Natural killer cell (primary cell): ENCODE measurements at regions not wholly inside any gene's neighbourhood (a gene's known extent, or its start where the extent isn't known, plus 50 kb on each side); places are given as distances from the start of the nearest gene placed in this dataset.

Experiments
- ATAC-seq, 3 donors: fragments of 150-1000 bp in 2 of 3; fragments of 200-7000 bp in 1 of 3; cut with Tn5 transposase; 1 replicate in 1 of 3; 2 replicates in 2 of 3; pipeline ENCODE4 v1.10.0; 2021; ENCODE audit warnings: mild to moderate bottlenecking in 2 of 3, moderate library complexity in 2 of 3
- DNase-seq, 2 donors: peaks; one replicate each; pipeline versions ENCODE4 v3.0.0 to v3.0.0-alpha.2; 2013 to 2021; ENCODE audit warnings: mixed read lengths in 1 of 2
- H3K27ac ChIP-seq: one replicate; pipeline ENCODE4 v1.5.1; 2013; ENCODE audit warnings: mild to moderate bottlenecking, low read length
- H3K27me3 ChIP-seq: one replicate; pipeline ENCODE4 v1.6.1; 2013; ENCODE audit warnings: low read length; ENCODE audit not compliant: control insufficient read depth, insufficient read depth
- H3K36me3 ChIP-seq: one replicate; pipeline ENCODE4 v1.6.1; 2013; ENCODE audit warnings: low read length; ENCODE audit not compliant: control insufficient read depth, insufficient read depth
- H3K4me1 ChIP-seq: one replicate; pipeline ENCODE4 v1.6.1; 2013; ENCODE audit warnings: low read length; ENCODE audit not compliant: control insufficient read depth, insufficient read depth
- H3K4me3 ChIP-seq: one replicate; pipeline ENCODE4 v1.5.1; 2013; ENCODE audit warnings: low read length
- H3K9me3 ChIP-seq: one replicate; pipeline ENCODE4 v1.6.1; 2013; ENCODE audit warnings: low read length; ENCODE audit not compliant: control insufficient read depth, insufficient read depth
- H3K27ac Mint-ChIP-seq, 2 donors: one replicate each; pipeline ENCODE4 v1.8.0; 2022; ENCODE audit warnings: mild to moderate bottlenecking in 2 of 2, mixed read lengths in 2 of 2, moderate library complexity in 1 of 2
- H3K27me3 Mint-ChIP-seq, 2 donors: one replicate each; pipeline ENCODE4 v1.8.0; 2022; ENCODE audit warnings: low read depth in 2 of 2, mixed read lengths in 2 of 2
- H3K36me3 Mint-ChIP-seq: one replicate; pipeline ENCODE4 v1.8.0; 2022; ENCODE audit warnings: mixed read lengths
- H3K4me1 Mint-ChIP-seq, 2 donors: one replicate each; pipeline ENCODE4 v1.8.0; 2022; ENCODE audit warnings: mixed read lengths in 2 of 2
- H3K4me3 Mint-ChIP-seq: one replicate; pipeline ENCODE4 v1.8.0; 2022; ENCODE audit warnings: mild to moderate bottlenecking, moderate library complexity, mixed read lengths
- H3K9me3 Mint-ChIP-seq, 2 donors: one replicate each; pipeline ENCODE4 v1.8.0; 2022; ENCODE audit warnings: mixed read lengths in 2 of 2
- CTCF ChIP-seq: fragments of 200-600 bp; IDR thresholded peaks from one replicate; pipeline ENCODE4 v1.8.0; 2022; ENCODE audit warnings: antibody characterized with exemption
- WGBS: methylation state at CpG from one replicate; pipeline ENCODE4 v1.1.7; 2013; ENCODE audit warnings: missing lambda C conversion rate; ENCODE audit not compliant: insufficient coverage; 5-methylcytosine and 5-hydroxymethylcytosine counted together
- intact Hi-C: fragments of 100-400 bp; cut with micrococcal nuclease; formaldehyde crosslinking; loops from one replicate; pipeline ENCODE4 v1.14.2; 2022

- H3K27ac Mint-ChIP-seq = no peak overlapping the region
- intact Hi-C loops = no loop called here
- no peak for DNase-seq
- H3K4me3 Mint-ChIP-seq = no peak overlapping the region
- H3K27me3 Mint-ChIP-seq = no peaks in the 10 kb centered on the region
- Histone ChIP-seq H3K4me1 (no peaks in the 10 kb centered on the region), H3K27me3 (no peaks in the 10 kb centered on the region), H3K36me3 (no peaks in the 10 kb centered on the region), H3K9me3 (no peaks in the 10 kb centered on the region), H3K27ac (no peak overlapping the region), H3K4me3 (no peak overlapping the region)
- ATAC-seq = no peak
- no peaks in the 10 kb centered on the region for H3K9me3 Mint-ChIP-seq
- no peaks in the 10 kb centered on the region for H3K36me3 Mint-ChIP-seq
- TF ChIP-seq CTCF = no peak
- H3K4me1 Mint-ChIP-seq = no peaks in the 10 kb centered on the region
- 55% methylated on average over 12 of the region's 12 CpGs for WGBS
These were observed 104.7 kb upstream of the NOCT start for GRCh38 chr4:138910914-138911336.

- WGBS = 72% methylated on average over 4 of the region's 6 CpGs
- no peak overlapping the region for H3K4me3 ChIP-seq
These were observed 105.2 kb upstream of the NOCT start for GRCh38 chr4:138910195-138910913.

GRCh38 chr4:138909587-138909986, 106.0 kb upstream of the NOCT start:
- H3K27me3 Mint-ChIP-seq = no peaks in the 10 kb centered on the region
- no peaks in the 10 kb centered on the region for H3K36me3 ChIP-seq
- no peak overlapping the region for H3K4me3 ChIP-seq
- H3K4me1 Mint-ChIP-seq = no peaks in the 10 kb centered on the region
- H3K4me1 ChIP-seq = no peaks in the 10 kb centered on the region
- no peak for TF ChIP-seq CTCF
- H3K27ac Mint-ChIP-seq = no peak overlapping the region
- WGBS = 88% methylated on average over 4 of the region's 4 CpGs
- no peak overlapping the region for H3K4me3 Mint-ChIP-seq
- no peaks in the 10 kb centered on the region for H3K36me3 Mint-ChIP-seq
- H3K9me3 ChIP-seq = no peaks in the 10 kb centered on the region
- ATAC-seq (no peak), DNase-seq (no peak)
- no peaks in the 10 kb centered on the region for H3K27me3 ChIP-seq
- no peaks in the 10 kb centered on the region for H3K9me3 Mint-ChIP-seq
- no peak overlapping the region for H3K27ac ChIP-seq
- intact Hi-C loops = no loop called here

More at GRCh38 chr4:138910195-138910913, 105.2 kb upstream of the NOCT start:
- Mint-ChIP-seq H3K4me3 (no peak overlapping the region), H3K27ac (no peak overlapping the region), H3K36me3 (no peaks in the 10 kb centered on the region), H3K27me3 (no peaks in the 10 kb centered on the region), H3K4me1 (no peaks in the 10 kb centered on the region), H3K9me3 (no peaks in the 10 kb centered on the region)
- Histone ChIP-seq H3K4me1 (no peaks in the 10 kb centered on the region), H3K27me3 (no peaks in the 10 kb centered on the region), H3K27ac (no peak overlapping the region), H3K36me3 (no peaks in the 10 kb centered on the region), H3K9me3 (no peaks in the 10 kb centered on the region)
- intact Hi-C loops = no loop called here
- DNase-seq (no peak), ATAC-seq (no peak)
- TF ChIP-seq CTCF = no peak

- H3K36me3 ChIP-seq = no peaks in the 10 kb centered on the region
- H3K9me3 ChIP-seq = no peaks in the 10 kb centered on the region
- no peak overlapping the region for H3K4me3 Mint-ChIP-seq
- no peak for TF ChIP-seq CTCF
- WGBS = 87% methylated on average over 2 of the region's 5 CpGs
- DNase-seq (no peak), ATAC-seq (no peak)
- H3K27ac Mint-ChIP-seq = no peak overlapping the region
- H3K4me1 Mint-ChIP-seq = no peaks in the 10 kb centered on the region
- no peaks in the 10 kb centered on the region for H3K4me1 ChIP-seq
- no peak overlapping the region for H3K27ac ChIP-seq
- H3K27me3 Mint-ChIP-seq = no peaks in the 10 kb centered on the region
- no peaks in the 10 kb centered on the region for H3K9me3 Mint-ChIP-seq
- no peaks in the 10 kb centered on the region for H3K27me3 ChIP-seq
- intact Hi-C loops = no loop called here
- no peak overlapping the region for H3K4me3 ChIP-seq
- no peaks in the 10 kb centered on the region for H3K36me3 Mint-ChIP-seq
These were observed 107.4 kb upstream of the NOCT start for GRCh38 chr4:138908134-138908533.
